K562 (cell line): ENCODE measurements at regions not wholly inside any gene's neighbourhood (a gene's known extent, or its start where the extent isn't known, plus 50 kb on each side); places are given as distances from the start of the nearest gene placed in this dataset.
"Not testable (repeated sequence)": the region's sequence is repeated elsewhere in the genome, so short reads cannot be mapped to it uniquely, and the experiment has no call there.

Source experiments
- ATAC-seq: fragments of 200-7000 bp; cut with Tn5 transposase; 3 replicates; pipeline ENCODE4 v1.9.1; 2020; ENCODE audit warnings: moderate library complexity
- BruUV-seq: library from RNA; stranded (reverse); fragments of 400-500 nt; replicated peaks from 2 replicates; lab custom pipeline; 2021; lab: Mats Ljungman, UMichigan
- CTCF ChIA-PET: fragments of 300-600 bp; formaldehyde crosslinking; extraction: SDS; loops from one replicate; lab custom pipeline; 2021; ENCODE audit warnings: low intra/inter-chr PET ratio; lab: Yijun Ruan, JAX
- POLR2A ChIA-PET: fragments of 300-600, 350-650 bp; sonication (Branson Sonifier 250); formaldehyde crosslinking; extraction: SDS; loops from one replicate; lab custom pipeline; 2021; ENCODE audit warnings: antibody characterized with exemption, inconsistent platforms; lab: Yijun Ruan, JAX
- DNase-seq, 4 experiments: peaks; one replicate each; pipeline versions ENCODE4 v3.0.0 to v3.0.0-alpha.2; 2011 to 2018; ENCODE audit warnings: low spot score in 3 of 4, mixed read lengths in 3 of 4; ENCODE audit errors: extremely low read depth in 1 of 4
- FAIRE-seq: peaks from 2 replicates; lab custom pipeline; 2011; peaks lifted over from hg19 to GRCh38; lab: Jason Lieb, UNC
- H2AFZ ChIP-seq: 2 replicates; pipeline ENCODE4 v1.6.0; 2011; ENCODE audit warnings: low read depth, low read length, control low read depth, inconsistent platforms
- H3K27ac ChIP-seq: fragments of 200-600 bp; 3 replicates; pipeline ENCODE4 v1.8.0; 2011; ENCODE audit warnings: low read depth, mild to moderate bottlenecking, control low read depth, inconsistent platforms, low read length, moderate library complexity, mixed read lengths; ENCODE audit errors: extremely low read depth
- H3K27me3 ChIP-seq, 2 experiments: fragments of 300-600 bp in 1 of 2; 2 replicates in 1 of 2; 3 replicates in 1 of 2; pipeline versions ENCODE4 v1.6.0 to v1.8.0; 2011; ENCODE audit warnings: inconsistent platforms in 2 of 2, low read length in 2 of 2, mild to moderate bottlenecking in 1 of 2, mixed read lengths in 1 of 2, moderate library complexity in 1 of 2; ENCODE audit not compliant: control insufficient read depth in 2 of 2, insufficient read depth in 2 of 2
- H3K36me3 ChIP-seq: fragments of 300-600 bp; 3 replicates; pipeline ENCODE4 v1.8.0; 2011; ENCODE audit warnings: mild to moderate bottlenecking, low read length, inconsistent platforms; ENCODE audit not compliant: control insufficient read depth, insufficient read depth
- H3K4me1 ChIP-seq, 2 experiments: fragments of 200-600 bp in 1 of 2; replicated peaks in 1 of 2; 2 replicates in 1 of 2; 3 replicates in 1 of 2; pipeline versions ENCODE4 v1.5.1 to v1.8.0; 2011; ENCODE audit warnings: inconsistent platforms in 2 of 2, low read length in 2 of 2, mild to moderate bottlenecking in 1 of 2, mixed read lengths in 1 of 2, moderate library complexity in 1 of 2; ENCODE audit not compliant: control insufficient read depth in 2 of 2, insufficient read depth in 2 of 2
- H3K4me2 ChIP-seq: 2 replicates; pipeline ENCODE4 v1.6.1; 2011; ENCODE audit warnings: low read length, control low read depth, inconsistent platforms, mixed read lengths; ENCODE audit not compliant: insufficient read depth
- H3K4me3 ChIP-seq: fragments of 200-600 bp; sonication (generic), shearing (Covaris generic); 2 replicates; pipeline ENCODE4 v1.5.1; 2016; ENCODE audit warnings: control low read depth, inconsistent platforms
- H3K79me2 ChIP-seq: fragments of 200-600 bp; 3 replicates; pipeline ENCODE4 v1.8.0; 2011; ENCODE audit warnings: low read length, inconsistent platforms; ENCODE audit not compliant: control insufficient read depth, insufficient read depth
- H3K9ac ChIP-seq, 2 experiments: 2 replicates each; pipeline versions ENCODE4 v1.6.0 to v1.6.1; 2011; ENCODE audit warnings: low read depth in 2 of 2, low read length in 2 of 2, control low read depth in 1 of 2, inconsistent platforms in 1 of 2, mild to moderate bottlenecking in 1 of 2, mixed read lengths in 1 of 2; ENCODE audit not compliant: insufficient read depth in 1 of 2
- H3K9me1 ChIP-seq: one replicate; pipeline ENCODE4 v1.6.0; 2011; ENCODE audit warnings: inconsistent platforms, mild to moderate bottlenecking, low read length, moderate library complexity; ENCODE audit not compliant: control insufficient read depth, insufficient read depth
- H3K9me3 ChIP-seq: replicated peaks from 2 replicates; pipeline ENCODE4 v1.5.1; 2011; ENCODE audit warnings: low read depth, low read length, inconsistent platforms; ENCODE audit not compliant: control insufficient read depth, insufficient read depth
- H4K20me1 ChIP-seq: replicated peaks from 2 replicates; pipeline ENCODE4 v1.6.1; 2011; ENCODE audit warnings: low read length, inconsistent platforms, mixed read lengths; ENCODE audit not compliant: control insufficient read depth, insufficient read depth
- BCLAF1 ChIP-seq, 2 experiments: fragments of 450-650 bp in 1 of 2; IDR thresholded peaks; 2 replicates each; pipeline ENCODE4 v1.6.1; 2011 to 2017; ENCODE audit warnings: low read depth in 2 of 2, antibody characterized with exemption in 1 of 2, borderline replicate concordance in 1 of 2, low read length in 1 of 2, mild to moderate bottlenecking in 1 of 2, mixed read lengths in 1 of 2; ENCODE audit not compliant: control insufficient read depth in 1 of 2
- CCAR2 ChIP-seq: fragments of 200-400 bp; formaldehyde crosslinking; IDR thresholded peaks from 2 replicates; pipeline ENCODE4 v1.6.1; 2017; ENCODE audit warnings: mild to moderate bottlenecking, low read depth, low read length
- NCOA2 ChIP-seq, 2 experiments: fragments of 450-650 bp; IDR thresholded peaks; 2 replicates each; pipeline ENCODE4 v1.6.1; 2018; ENCODE audit warnings: mild to moderate bottlenecking in 2 of 2, moderate library complexity in 1 of 2; ENCODE audit not compliant: partially characterized antibody in 2 of 2
- NRF1 ChIP-seq, 2 experiments: fragments of 450-650 bp; IDR thresholded peaks in 1 of 2; conservative IDR thresholded peaks in 1 of 2; 2 replicates each; pipeline ENCODE4 v1.6.1; 2014; ENCODE audit warnings: mild to moderate bottlenecking in 2 of 2
- RBM22 ChIP-seq: fragments of 200-400 bp; formaldehyde crosslinking; IDR thresholded peaks from 2 replicates; pipeline ENCODE4 v1.6.1; 2018; ENCODE audit warnings: low read length, low read depth; ENCODE audit not compliant: poor library complexity, severe bottlenecking
- RUNX1 ChIP-seq: sonication (generic); IDR thresholded peaks from 2 replicates; pipeline ENCODE4 v1.6.1; 2016; ENCODE audit warnings: antibody characterized with exemption, low read depth
- TFAP4 ChIP-seq: sonication (generic); formaldehyde crosslinking; IDR thresholded peaks from 2 replicates; pipeline ENCODE4 v1.8.0; 2022; ENCODE audit warnings: missing genetic modification reagents, mild to moderate bottlenecking, moderate library complexity, borderline replicate concordance
- ZNF12 ChIP-seq: sonication (generic); formaldehyde crosslinking; IDR thresholded peaks from 2 replicates; pipeline ENCODE4 v1.4.0; 2020; ENCODE audit warnings: mild to moderate bottlenecking, missing genetic modification reagents
- ZNF140 ChIP-seq: fragments of 250-450 bp; sonication (Bioruptor Pico); IDR thresholded peaks from 2 replicates; pipeline ENCODE4 v1.8.0; 2021; ENCODE audit warnings: moderate library complexity, mild to moderate bottlenecking, inconsistent platforms
- ZNF583 ChIP-seq: fragments of 250-450 bp; sonication (Bioruptor Pico); IDR thresholded peaks from 2 replicates; pipeline ENCODE4 v1.4.0; 2020
- WGBS: fragments of 100-300 bp; shearing (Covaris generic); methylation state at CpG from one replicate; pipeline ENCODE4 v1.1.6; 2016; ENCODE audit warnings: low coverage, mixed read lengths; ENCODE audit not compliant: insufficient coverage; ENCODE audit errors: missing lambda C conversion rate; 5-methylcytosine and 5-hydroxymethylcytosine counted together
- in situ Hi-C: fragments of 300-500 bp; cut with MboI; formaldehyde crosslinking; loops from 4 replicates; pipeline ENCODE4 v1.15.0; 2018; ENCODE audit warnings: inconsistent platforms, mixed read lengths
- intact Hi-C: fragments of 100-400 bp; cut with micrococcal nuclease; formaldehyde crosslinking; loops from 2 replicates; pipeline ENCODE4 v1.14.2; 2022

- H3K4me1 ChIP-seq, in situ Hi-C loops, POLR2A ChIA-PET: not testable (repeated sequence)
Observed at GRCh38 chr2:192524214-192524613, 329.5 kb upstream of the TMEFF2 start.

GRCh38 chr2:192515937-192516336 lies 321.2 kb upstream of the TMEFF2 start:
- Histone ChIP-seq H4K20me1 (no peaks in the 10 kb centered on the region), H3K9ac (no peak overlapping the region), H3K27ac (no peak overlapping the region), H2AFZ (no peak overlapping the region), H3K36me3 (no peaks in the 10 kb centered on the region), H3K4me3 (no peak overlapping the region), H3K9me1 (no peaks in the 10 kb centered on the region), H3K27me3 (no peaks in the 10 kb centered on the region), H3K9me3 (no peaks in the 10 kb centered on the region), H3K4me1 (no peaks in the 10 kb centered on the region), H3K4me2 (no peak overlapping the region), H3K79me2 (no peaks in the 10 kb centered on the region)
- ChIA-PET CTCF (no interaction called here), POLR2A (no interaction called here)
- DNase-seq (no peak), ATAC-seq (no peak), FAIRE-seq (no peak)
- in situ Hi-C loops: no loop called here
- 0% methylated on average over 3 of the region's 3 CpGs for WGBS
- intact Hi-C loops: no loop called here
- no TSS peak for BruUV-seq
- TF ChIP-seq RUNX1: no peak
- TF ChIP-seq NCOA2 (IDR thresholded peaks at IDR 0.05; ENCODE audit: partially characterized antibody in 2 of 2): no peak
- no peak for TF ChIP-seq ZNF140
- TF ChIP-seq NRF1 (conservative IDR thresholded peaks at IDR 0.05 in 1 of 2, IDR thresholded peaks at IDR 0.05 in 1 of 2): no peak
- TF ChIP-seq TFAP4 (CRISPR knock-in tag): no peak
- no peak for TF ChIP-seq ZNF583
- no peak for TF ChIP-seq CCAR2
- TF ChIP-seq RBM22: no peak
- TF ChIP-seq ZNF12: no peak
- TF ChIP-seq BCLAF1 (IDR thresholded peaks at IDR 0.05; ENCODE audit: borderline replicate concordance in 1 of 2, control insufficient read depth in 1 of 2, low read depth in 2 of 2, low read length in 1 of 2): no peak

More at GRCh38 chr2:192524214-192524613, 329.5 kb upstream of the TMEFF2 start:
- FAIRE-seq, H3K9ac ChIP-seq, H3K4me2 ChIP-seq, H3K27ac ChIP-seq, H3K36me3 ChIP-seq, intact Hi-C loops, H3K4me3 ChIP-seq, DNase-seq, H3K27me3 ChIP-seq, H3K79me2 ChIP-seq, H3K9me3 ChIP-seq, ATAC-seq, BruUV-seq, H2AFZ ChIP-seq, CTCF ChIA-PET, H3K9me1 ChIP-seq, H4K20me1 ChIP-seq: not testable (repeated sequence)
- 0% methylated on average over 3 of the region's 3 CpGs for WGBS
